Right atrium auricular region (tissue), 2 donors: ENCODE measurements at regions not wholly inside any gene's neighbourhood (a gene's known extent, or its start where the extent isn't known, plus 50 kb on each side); places are given as distances from the start of the nearest gene placed in this dataset.
"Not testable (repeated sequence)": the region's sequence is repeated elsewhere in the genome, so short reads cannot be mapped to it uniquely, and the experiment has no call there.

Source experiments
- DNase-seq: peaks from one replicate; pipeline ENCODE4 v3.0.0-alpha.2; 2019; ENCODE audit warnings: low spot score
- H3K27ac ChIP-seq, 2 donors: fragments of 200-600 bp; sonication (generic); 1 replicate in 1 of 2; 2 replicates in 1 of 2; pipeline ENCODE4 v1.5.1; 2016 to 2019
- H3K27me3 ChIP-seq, 2 donors: fragments of 200-600 bp; sonication (generic); one replicate each; pipeline versions ENCODE4 v1.5.1 to v1.6.0; 2017 to 2019
- H3K36me3 ChIP-seq: fragments of 200-600 bp; sonication (generic); one replicate; pipeline ENCODE4 v1.5.1; 2016
- H3K4me1 ChIP-seq, 2 donors: fragments of 200-600 bp; sonication (generic); one replicate each; pipeline versions ENCODE4 v1.5.1 to v1.6.0; 2017 to 2019
- H3K4me3 ChIP-seq, 2 donors: fragments of 200-600 bp; sonication (generic); 1 replicate in 1 of 2; 2 replicates in 1 of 2; pipeline ENCODE4 v1.5.1; 2017 to 2019; ENCODE audit warnings: mild to moderate bottlenecking in 1 of 2, moderate library complexity in 1 of 2
- H3K9me3 ChIP-seq, 2 donors: fragments of 200-600 bp; sonication (generic); one replicate each; pipeline ENCODE4 v1.5.1; 2019
- CTCF ChIP-seq, 2 donors: fragments of 200-600 bp; sonication (generic); IDR thresholded peaks; one replicate each; pipeline ENCODE4 v1.5.1; 2019; ENCODE audit warnings: antibody characterized with exemption in 2 of 2

GRCh38 chr2:18950361-18950851 lies 361.0 kb upstream of the NT5C1B start:
- no peak for TF ChIP-seq CTCF (IDR thresholded peaks at IDR 0.05)
- no peak overlapping the region for H3K4me3 ChIP-seq

GRCh38 chr2:18949871-18950270 lies 360.5 kb upstream of the NT5C1B start:
- H3K4me1 ChIP-seq: peaks cover 0 to 12% of the 10 kb centered on the region in 2 donors

More at GRCh38 chr2:18950361-18950851, 361.0 kb upstream of the NT5C1B start:
- no peaks in the 10 kb centered on the region for H3K36me3 ChIP-seq
- H3K27me3 ChIP-seq: no peaks in the 10 kb centered on the region
- no peaks in the 10 kb centered on the region for H3K9me3 ChIP-seq
- H3K27ac ChIP-seq: peak overlapping the region in 1 of 2 donors; percentile 51
- no peak for DNase-seq
- H3K4me1 ChIP-seq: peaks cover 0 to 12% of the 10 kb centered on the region in 2 donors

GRCh38 chr2:18940184-18940583 lies 350.8 kb upstream of the NT5C1B start:
- DNase-seq: no peak
- no peaks in the 10 kb centered on the region for H3K4me1 ChIP-seq
- H3K27ac ChIP-seq: no peak overlapping the region
- TF ChIP-seq CTCF (IDR thresholded peaks at IDR 0.05): no peak
- H3K9me3 ChIP-seq: no peaks in the 10 kb centered on the region
- H3K36me3 ChIP-seq: no peaks in the 10 kb centered on the region
- no peak overlapping the region for H3K4me3 ChIP-seq
- H3K27me3 ChIP-seq: no peaks in the 10 kb centered on the region

More at GRCh38 chr2:18949871-18950270, 360.5 kb upstream of the NT5C1B start:
- H3K9me3 ChIP-seq: no peaks in the 10 kb centered on the region
- TF ChIP-seq CTCF (IDR thresholded peaks at IDR 0.05): no peak
- no peak overlapping the region for H3K4me3 ChIP-seq
- peak overlapping the region in 1 of 2 donors; percentile 51 for H3K27ac ChIP-seq
- H3K27me3 ChIP-seq: no peaks in the 10 kb centered on the region
- no peak for DNase-seq
- H3K36me3 ChIP-seq: no peaks in the 10 kb centered on the region

- H3K4me3 ChIP-seq, H3K9me3 ChIP-seq, H3K36me3 ChIP-seq, H3K4me1 ChIP-seq, DNase-seq, H3K27ac ChIP-seq, H3K27me3 ChIP-seq: not testable (repeated sequence)
Measured at GRCh38 chr2:18939740-18940139, 350.4 kb upstream of the NT5C1B start.

- Histone ChIP-seq H3K4me3 (no peak overlapping the region), H3K4me1 (no peaks in the 10 kb centered on the region), H3K27me3 (no peaks in the 10 kb centered on the region), H3K36me3 (no peaks in the 10 kb centered on the region), H3K9me3 (no peaks in the 10 kb centered on the region), H3K27ac (no peak overlapping the region)
- no peak for DNase-seq
- TF ChIP-seq CTCF (IDR thresholded peaks at IDR 0.05): no peak
Measured at GRCh38 chr2:18934886-18935285, 345.5 kb upstream of the NT5C1B start.

- Histone ChIP-seq H3K4me3 (no peak overlapping the region), H3K4me1 (no peaks in the 10 kb centered on the region), H3K27ac (no peak overlapping the region), H3K36me3 (no peaks in the 10 kb centered on the region), H3K9me3 (no peaks in the 10 kb centered on the region), H3K27me3 (no peaks in the 10 kb centered on the region)
- TF ChIP-seq CTCF (IDR thresholded peaks at IDR 0.05): no peak
- no peak for DNase-seq
Measured at GRCh38 chr2:18932853-18933252, 343.5 kb upstream of the NT5C1B start.
